Heart left ventricle (tissue), 16 donors: ENCODE measurements at regions not wholly inside any gene's neighbourhood (a gene's known extent, or its start where the extent isn't known, plus 50 kb on each side); places are given as distances from the start of the nearest gene placed in this dataset.
A peak's percentile ranks its signal among the peaks of the same experiment; 100 is the strongest.

Source experiments
- ATAC-seq, 4 donors: fragments of 200-7000 bp; cut with Tn5 transposase; one replicate each; pipeline ENCODE4 v1.9.1; 2020 to 2022; ENCODE audit warnings: moderate library complexity in 4 of 4, mild to moderate bottlenecking in 3 of 4, moderate number of reproducible peaks in 1 of 4
- DNase-seq, 5 donors: peaks; one replicate each; pipeline ENCODE4 v3.0.0-alpha.2; 2020
- H3K27ac ChIP-seq, 12 donors: fragments of 200-600 bp; sonication (generic) in 4 of 12; one replicate each; pipeline versions ENCODE4 v1.5.0 to v1.8.0; 2016 to 2022; ENCODE audit warnings: mild to moderate bottlenecking in 2 of 12
- H3K27me3 ChIP-seq, 9 donors: fragments of 200-600 bp; sonication (generic) in 2 of 9; one replicate each; pipeline versions ENCODE4 v1.5.1 to v1.8.0; 2016 to 2022; ENCODE audit warnings: mild to moderate bottlenecking in 3 of 9
- H3K36me3 ChIP-seq, 9 donors: fragments of 200-600 bp; sonication (generic) in 2 of 9; one replicate each; pipeline versions ENCODE4 v1.5.0 to v1.8.0; 2018 to 2022; ENCODE audit warnings: mild to moderate bottlenecking in 2 of 9
- H3K4me1 ChIP-seq, 12 donors: fragments of 200-600 bp; sonication (generic) in 4 of 12; one replicate each; pipeline versions ENCODE4 v1.5.0 to v1.8.0; 2016 to 2022; ENCODE audit warnings: mild to moderate bottlenecking in 3 of 12
- H3K4me3 ChIP-seq, 12 donors: fragments of 200-600 bp; sonication (generic) in 4 of 12; one replicate each; pipeline versions ENCODE4 v1.5.0 to v1.8.0; 2017 to 2022; ENCODE audit warnings: mild to moderate bottlenecking in 9 of 12, moderate library complexity in 4 of 12
- H3K9me3 ChIP-seq, 12 donors: fragments of 200-600 bp; sonication (generic) in 4 of 12; one replicate each; pipeline versions ENCODE4 v1.5.0 to v1.8.0; 2016 to 2022; ENCODE audit warnings: mild to moderate bottlenecking in 1 of 12
- CTCF ChIP-seq, 12 donors: fragments of 200-600 bp; sonication (generic) in 4 of 12; IDR thresholded peaks; one replicate each; pipeline versions ENCODE4 v1.5.0 to v1.8.0; 2018 to 2022; ENCODE audit warnings: antibody characterized with exemption in 12 of 12, mild to moderate bottlenecking in 5 of 12
- POLR2A ChIP-seq, 2 donors: fragments of 450-650 bp; IDR thresholded peaks; one replicate each; pipeline ENCODE4 v1.6.1; 2017; ENCODE audit warnings: antibody characterized with exemption in 2 of 2, mild to moderate bottlenecking in 2 of 2, moderate library complexity in 2 of 2
- WGBS, 4 donors: extraction: QIAGEN DNeasy Blood & Tissue Kit in 2 of 4; methylation state at CpG; one replicate each; pipeline versions ENCODE4 v1.1.5 to v1.1.7; 2013 to 2018; 5-methylcytosine and 5-hydroxymethylcytosine counted together
- intact Hi-C, 10 donors: fragments of 100-400 bp; cut with DNase I; formaldehyde crosslinking; loops; one replicate each; pipeline versions ENCODE4 v1.11.1 to v1.14.2; 2022
- donor health status: ischemic (EF 13 %, LVEDD 7.1; RV severe dilation, severe dysfunction).
- donor health status: healthy with polysubstance abuse.
- donor health status: DM: no; HTN: yes; CAD: no.
- donor health status: DM: no; HTN: no; CAD: no.
- donor health status: ischemic (EF 25% LVEDD 6.9; RV normal size, moderate dysfunction).
- donor health status: ischemic (EF 25% LVEDD 5.7; RV mildly dilated, moderate dysfunction).
- donor health status: healthy.
- donor health status: DM: yes; HTN: yes; CAD: no.
- donor health status: ischemic (EF 35%, LVEDD 5.7; RV mildly dilated, moderate dysfunction).
- donor health status: nonischemic (EF 11% LVEDD 7.7; RV severe dilation, severe dysfunction).
- donor health status: DM: yes; HTN: yes; CAD: no.
- donor health status: PGD.
- donor health status: ischemic (EF 29% LVEDD 5.4; RV normal size, mild dysfunction).
- donor health status: nonischemic (EF 23%, LVEDD 6.1; RV moderate dilation, normal function).

DNA sequence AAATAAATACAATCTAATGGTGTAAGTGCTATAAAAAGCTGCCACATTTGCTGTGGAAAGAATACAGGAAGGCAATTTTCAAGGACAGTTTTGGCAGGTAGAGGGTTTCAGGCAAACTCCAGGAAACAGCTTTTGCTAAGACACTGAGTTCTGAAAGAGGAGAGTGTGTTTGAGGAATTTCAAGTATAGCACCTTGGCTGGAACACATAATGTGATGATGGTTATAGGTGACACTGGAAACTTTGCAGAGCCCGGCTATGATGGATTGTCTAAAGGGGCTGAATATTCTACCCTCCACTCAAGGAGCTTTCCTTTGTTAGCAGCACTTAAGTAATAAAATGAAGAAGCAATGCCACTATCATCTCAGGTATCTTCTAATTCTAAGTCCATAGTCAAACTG is 209.4 kb upstream of the TGFBR2 start:
- intact Hi-C loops, result no loop called here
- DNase-seq (no peak), ATAC-seq (peak in 3 of 4 donors; percentile 51 to 63 (median 58))
- Histone ChIP-seq H3K27ac (no peak overlapping the region), H3K9me3 (no peaks in the 10 kb centered on the region), H3K4me3 (no peak overlapping the region), H3K27me3 (no peaks in the 10 kb centered on the region), H3K36me3 (no peaks in the 10 kb centered on the region), H3K4me1 (peaks cover 0 to 39% (median 15%) of the 10 kb centered on the region in 12 donors)
- no peak for TF ChIP-seq CTCF (IDR thresholded peaks at IDR 0.05)
- TF ChIP-seq POLR2A (IDR thresholded peaks at IDR 0.05), result no peak
- WGBS, 4 donors, result 50 to 67% (median 55%) methylated on average over 1 of the region's 1 CpG

DNA sequence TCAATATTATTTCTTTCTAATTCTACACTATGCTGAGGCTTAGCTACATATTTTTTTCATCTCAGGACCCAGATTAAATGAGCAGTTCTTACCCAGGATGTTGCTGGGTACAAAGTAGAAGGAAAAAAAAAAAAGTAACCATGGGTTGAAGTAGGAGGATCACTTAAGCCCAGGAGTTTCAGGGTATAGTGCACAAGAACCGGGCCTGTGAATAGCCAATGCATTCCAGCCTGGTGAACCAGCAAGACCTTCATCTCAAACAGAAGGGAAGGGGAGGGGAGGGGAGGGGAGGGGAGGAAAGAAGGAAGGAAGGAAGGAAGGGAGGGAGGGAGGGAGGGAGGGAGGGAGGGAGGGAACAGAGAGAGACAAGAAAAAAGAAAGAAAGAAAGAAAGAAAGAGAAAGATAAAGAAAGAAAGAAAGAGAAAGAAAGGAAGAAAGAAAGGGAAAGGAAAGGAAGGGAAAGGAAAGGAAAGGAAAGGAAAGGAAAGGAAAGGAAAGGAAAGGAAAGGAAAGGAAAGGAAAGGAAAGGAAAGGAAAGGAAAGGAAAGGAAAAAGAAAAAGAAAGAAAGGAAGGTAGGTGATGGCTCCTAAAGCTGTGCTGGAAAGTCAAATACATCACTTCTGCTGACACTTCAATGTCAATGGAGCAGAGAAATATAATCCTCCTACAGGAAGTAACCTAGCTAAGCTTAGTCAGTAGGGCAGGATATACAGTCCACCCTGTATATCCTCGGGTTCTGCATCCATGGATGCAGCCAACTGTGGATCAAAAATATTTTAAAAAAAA is 206.8 kb upstream of the TGFBR2 start:
- H3K27ac ChIP-seq, result peak overlapping the region in 1 of 12 donors; percentile 42

GRCh38 chr3:30400926-30401325 is 205.5 kb upstream of the TGFBR2 start:
- H3K27ac ChIP-seq, result peak overlapping the region in 7 of 12 donors; percentile 3 to 59 (median 26)
- H3K36me3 ChIP-seq, result no peaks in the 10 kb centered on the region
- DNase-seq (no peak), ATAC-seq (peak in 2 of 4 donors; percentile 35 to 60)
- H3K4me1 ChIP-seq, result peaks cover 0 to 50% (median 22%) of the 10 kb centered on the region in 12 donors
- no peaks in the 10 kb centered on the region for H3K9me3 ChIP-seq
- WGBS, 4 donors, result 21 to 31% (median 25%) methylated on average over 3 of the region's 3 CpGs
- no peak overlapping the region for H3K4me3 ChIP-seq
- TF ChIP-seq POLR2A (IDR thresholded peaks at IDR 0.05) (no peak), CTCF (IDR thresholded peaks at IDR 0.05) (no peak)
- H3K27me3 ChIP-seq, result no peaks in the 10 kb centered on the region
- intact Hi-C loops, result loop anchor here in 2 of 10 donors (5.0 kb wide), 2 partner anchors 44 to 49 kb away; no protein-coding TSS in a partner anchor

More for the DNA sequence above, 206.8 kb upstream of the TGFBR2 start:
- DNase-seq (no peak), ATAC-seq (no peak)
- peaks cover 0 to 50% (median 22%) of the 10 kb centered on the region in 12 donors for H3K4me1 ChIP-seq
- TF ChIP-seq CTCF (IDR thresholded peaks at IDR 0.05) (no peak), POLR2A (IDR thresholded peaks at IDR 0.05) (no peak)
- intact Hi-C loops, result loop anchor here in 2 of 10 donors (5.0 kb wide), 2 partner anchors 42 to 47 kb away; no protein-coding TSS in a partner anchor
- H3K4me3 ChIP-seq, result no peak overlapping the region
- WGBS, 4 donors, result 84 to 93% (median 88%) methylated on average over 2 of the region's 2 CpGs
- H3K36me3 ChIP-seq, result no peaks in the 10 kb centered on the region
- H3K27me3 ChIP-seq, result no peaks in the 10 kb centered on the region
- no peaks in the 10 kb centered on the region for H3K9me3 ChIP-seq

DNA sequence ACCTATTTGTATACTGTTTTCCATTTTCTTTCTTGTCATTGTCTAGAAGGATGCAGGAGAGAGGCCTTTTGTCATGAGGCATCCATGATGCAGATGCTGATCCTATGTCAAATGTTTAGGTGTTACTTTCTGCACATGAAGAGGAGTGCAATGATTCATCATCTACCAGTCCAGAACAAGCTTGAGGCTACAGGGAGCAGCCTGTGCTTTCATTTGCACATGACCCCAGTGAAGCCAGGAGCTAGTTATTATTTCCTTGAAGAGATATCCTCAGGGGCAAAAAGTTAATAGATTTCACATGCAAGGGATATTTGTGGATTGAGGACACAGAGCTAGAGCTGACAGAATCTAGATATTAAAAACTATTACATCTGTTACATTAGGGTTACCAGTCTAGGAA is 204.4 kb upstream of the TGFBR2 start:
- H3K4me3 ChIP-seq, result no peak overlapping the region
- peaks cover 0 to 46% (median 22%) of the 10 kb centered on the region in 12 donors for H3K4me1 ChIP-seq
- no peaks in the 10 kb centered on the region for H3K36me3 ChIP-seq
- DNase-seq, result peak in 2 of 5 donors; percentile 20 to 27
- peak overlapping the region in 4 of 12 donors; percentile 4 to 46 (median 21) for H3K27ac ChIP-seq
- intact Hi-C loops, result loop anchor here in 2 of 10 donors (5.0 kb wide), 2 partner anchors 45 to 50 kb away; no protein-coding TSS in a partner anchor
- no peaks in the 10 kb centered on the region for H3K27me3 ChIP-seq
- no peaks in the 10 kb centered on the region for H3K9me3 ChIP-seq
- peak in 3 of 4 donors; percentile 55 to 59 (median 59) for ATAC-seq
- TF ChIP-seq POLR2A (IDR thresholded peaks at IDR 0.05) (no peak), CTCF (IDR thresholded peaks at IDR 0.05) (no peak)
